ENCODE measurements at regions not wholly inside any gene's neighbourhood (a gene's known extent, or its start where the extent isn't known, plus 50 kb on each side); places are given as distances from the start of the nearest gene placed in this dataset.

DNA sequence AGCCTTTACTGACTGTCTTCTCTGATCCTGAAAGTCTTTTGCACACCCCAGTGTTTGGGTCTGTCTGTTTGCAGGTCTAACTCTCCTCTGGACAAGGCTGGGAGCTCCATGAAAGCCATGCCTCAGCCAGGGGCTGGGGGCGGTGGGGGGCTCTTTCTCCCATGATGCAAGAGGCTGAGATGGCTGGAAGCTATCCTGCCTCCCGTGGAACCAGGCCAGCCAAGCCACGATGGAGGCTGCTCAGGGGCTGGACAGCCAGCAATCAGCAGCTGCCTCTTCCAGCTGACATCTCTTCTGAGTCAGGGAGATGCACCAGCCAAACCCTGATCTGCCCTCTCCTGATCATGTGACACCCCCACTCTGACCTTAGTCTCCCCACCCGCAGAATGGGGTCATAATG lies 154.0 kb downstream of the BARX1 start:
- TF ChIP-seq OSR1 (CRISPR knock-in tag; IDR thresholded peaks at IDR 0.05) (no peak), BACH2 (CRISPR knock-in tag; IDR thresholded peaks at IDR 0.05; ENCODE audit: borderline replicate concordance) (no peak), TOX (CRISPR knock-in tag; IDR thresholded peaks at IDR 0.05; ENCODE audit: borderline replicate concordance) (no peak), RARB (CRISPR knock-in tag; IDR thresholded peaks at IDR 0.05) (no peak)
- TF ChIP-seq, protein P1, sequence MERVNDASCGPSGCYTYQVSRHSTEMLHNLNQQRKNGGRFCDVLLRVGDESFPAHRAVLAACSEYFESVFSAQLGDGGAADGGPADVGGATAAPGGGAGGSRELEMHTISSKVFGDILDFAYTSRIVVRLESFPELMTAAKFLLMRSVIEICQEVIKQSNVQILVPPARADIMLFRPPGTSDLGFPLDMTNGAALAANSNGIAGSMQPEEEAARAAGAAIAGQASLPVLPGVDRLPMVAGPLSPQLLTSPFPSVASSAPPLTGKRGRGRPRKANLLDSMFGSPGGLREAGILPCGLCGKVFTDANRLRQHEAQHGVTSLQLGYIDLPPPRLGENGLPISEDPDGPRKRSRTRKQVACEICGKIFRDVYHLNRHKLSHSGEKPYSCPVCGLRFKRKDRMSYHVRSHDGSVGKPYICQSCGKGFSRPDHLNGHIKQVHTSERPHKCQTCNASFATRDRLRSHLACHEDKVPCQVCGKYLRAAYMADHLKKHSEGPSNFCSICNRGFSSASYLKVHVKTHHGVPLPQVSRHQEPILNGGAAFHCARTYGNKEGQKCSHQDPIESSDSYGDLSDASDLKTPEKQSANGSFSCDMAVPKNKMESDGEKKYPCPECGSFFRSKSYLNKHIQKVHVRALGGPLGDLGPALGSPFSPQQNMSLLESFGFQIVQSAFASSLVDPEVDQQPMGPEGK (CRISPR knock-in tag; IDR thresholded peaks at IDR 0.05; ENCODE audit: borderline replicate concordance), result no peak
- TF ChIP-seq, protein P2, sequence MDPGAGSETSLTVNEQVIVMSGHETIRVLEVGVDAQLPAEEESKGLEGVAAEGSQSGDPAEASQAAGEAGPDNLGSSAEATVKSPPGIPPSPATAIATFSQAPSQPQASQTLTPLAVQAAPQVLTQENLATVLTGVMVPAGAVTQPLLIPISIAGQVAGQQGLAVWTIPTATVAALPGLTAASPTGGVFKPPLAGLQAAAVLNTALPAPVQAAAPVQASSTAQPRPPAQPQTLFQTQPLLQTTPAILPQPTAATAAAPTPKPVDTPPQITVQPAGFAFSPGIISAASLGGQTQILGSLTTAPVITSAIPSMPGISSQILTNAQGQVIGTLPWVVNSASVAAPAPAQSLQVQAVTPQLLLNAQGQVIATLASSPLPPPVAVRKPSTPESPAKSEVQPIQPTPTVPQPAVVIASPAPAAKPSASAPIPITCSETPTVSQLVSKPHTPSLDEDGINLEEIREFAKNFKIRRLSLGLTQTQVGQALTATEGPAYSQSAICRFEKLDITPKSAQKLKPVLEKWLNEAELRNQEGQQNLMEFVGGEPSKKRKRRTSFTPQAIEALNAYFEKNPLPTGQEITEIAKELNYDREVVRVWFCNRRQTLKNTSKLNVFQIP (CRISPR knock-in tag; IDR thresholded peaks at IDR 0.05; ENCODE audit: borderline replicate concordance, low read depth), result no peak
- no peak for ATAC-seq

DNA sequence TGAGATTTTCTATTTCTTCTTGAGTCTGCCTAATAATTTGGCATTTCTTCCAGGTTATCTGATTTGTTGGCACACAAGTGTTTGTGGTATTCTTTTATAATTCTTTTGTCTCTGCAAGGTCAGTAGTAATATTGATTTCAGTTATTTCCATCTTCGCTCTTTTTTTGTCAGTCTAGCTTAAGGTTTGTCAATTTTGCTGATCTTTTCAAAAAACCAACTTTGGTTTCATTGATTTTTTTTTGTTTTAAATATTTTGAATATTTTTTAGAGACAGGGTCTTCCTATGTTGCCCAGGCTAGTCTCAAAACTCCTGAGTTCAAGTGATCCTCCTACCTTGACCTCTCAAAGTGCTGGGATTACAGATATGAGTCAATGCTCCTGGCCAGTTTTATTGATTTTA lies 162.8 kb downstream of the BARX1 start:
- TF ChIP-seq OSR1 (CRISPR knock-in tag; IDR thresholded peaks at IDR 0.05), result no peak
- no peak for TF ChIP-seq BACH2 (CRISPR knock-in tag; IDR thresholded peaks at IDR 0.05; ENCODE audit: borderline replicate concordance)
- no peak for TF ChIP-seq RARB (CRISPR knock-in tag; IDR thresholded peaks at IDR 0.05)
- no peak for TF ChIP-seq ESRRG (CRISPR knock-in tag; IDR thresholded peaks at IDR 0.05)
- TF ChIP-seq PPARA (CRISPR knock-in tag; IDR thresholded peaks at IDR 0.05; ENCODE audit: borderline replicate concordance), result no peak
- TF ChIP-seq TOX (CRISPR knock-in tag; IDR thresholded peaks at IDR 0.05; ENCODE audit: borderline replicate concordance), result no peak
- TF ChIP-seq ZNF70 (CRISPR knock-in tag; IDR thresholded peaks at IDR 0.05), result no peak
- TF ChIP-seq CREB5 (CRISPR knock-in tag; IDR thresholded peaks at IDR 0.05; ENCODE audit: low read depth), result no peak
- no peak for TF ChIP-seq ISL1 (CRISPR knock-in tag; IDR thresholded peaks at IDR 0.05)
- TF ChIP-seq TSHZ2 (CRISPR knock-in tag; IDR thresholded peaks at IDR 0.05), result no peak
- TF ChIP-seq, protein P1 (CRISPR knock-in tag; IDR thresholded peaks at IDR 0.05; ENCODE audit: borderline replicate concordance), result no peak
- no peak for TF ChIP-seq ZFP30 (CRISPR knock-in tag; IDR thresholded peaks at IDR 0.05)
- TF ChIP-seq TCF4 (CRISPR knock-in tag; IDR thresholded peaks at IDR 0.05; ENCODE audit: borderline replicate concordance), result no peak
- TF ChIP-seq ZFP3 (CRISPR knock-in tag; IDR thresholded peaks at IDR 0.05), result no peak
- no peak for TF ChIP-seq ZC3H10 (CRISPR knock-in tag; IDR thresholded peaks at IDR 0.05)
- no peak for TF ChIP-seq CSDC2 (CRISPR knock-in tag; IDR thresholded peaks at IDR 0.05)
- TF ChIP-seq ARNTL (CRISPR knock-in tag; IDR thresholded peaks at IDR 0.05; ENCODE audit: borderline replicate concordance, low read depth), result no peak
- ATAC-seq, result no peak

DNA sequence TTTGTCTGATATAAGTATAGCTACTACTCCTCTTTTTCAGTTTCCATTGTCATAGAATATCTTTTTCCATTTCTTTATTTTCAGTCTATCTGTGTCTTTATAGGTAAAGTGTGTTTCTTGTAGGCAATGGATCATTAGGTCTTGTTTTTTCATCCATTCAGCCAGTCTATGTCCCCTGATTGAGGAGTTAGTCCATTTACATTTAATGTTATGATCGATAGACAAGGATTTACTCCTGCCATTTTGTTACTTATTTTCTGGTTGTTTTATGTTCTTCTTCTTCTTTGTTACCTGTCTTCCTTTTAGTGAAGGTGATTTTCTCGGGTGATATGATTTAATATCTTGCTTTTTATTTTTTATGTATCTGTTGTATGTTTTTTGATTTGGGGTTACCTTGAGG lies 169.0 kb downstream of the BARX1 start:
- ATAC-seq, result no peak
- TF ChIP-seq ZFP30 (CRISPR knock-in tag; IDR thresholded peaks at IDR 0.05), result no peak
- no peak for TF ChIP-seq CSDC2 (CRISPR knock-in tag; IDR thresholded peaks at IDR 0.05)
- TF ChIP-seq TSHZ2 (CRISPR knock-in tag; IDR thresholded peaks at IDR 0.05), result no peak
- TF ChIP-seq, protein P2 (CRISPR knock-in tag; IDR thresholded peaks at IDR 0.05; ENCODE audit: borderline replicate concordance, low read depth), result no peak
- TF ChIP-seq, protein P3, sequence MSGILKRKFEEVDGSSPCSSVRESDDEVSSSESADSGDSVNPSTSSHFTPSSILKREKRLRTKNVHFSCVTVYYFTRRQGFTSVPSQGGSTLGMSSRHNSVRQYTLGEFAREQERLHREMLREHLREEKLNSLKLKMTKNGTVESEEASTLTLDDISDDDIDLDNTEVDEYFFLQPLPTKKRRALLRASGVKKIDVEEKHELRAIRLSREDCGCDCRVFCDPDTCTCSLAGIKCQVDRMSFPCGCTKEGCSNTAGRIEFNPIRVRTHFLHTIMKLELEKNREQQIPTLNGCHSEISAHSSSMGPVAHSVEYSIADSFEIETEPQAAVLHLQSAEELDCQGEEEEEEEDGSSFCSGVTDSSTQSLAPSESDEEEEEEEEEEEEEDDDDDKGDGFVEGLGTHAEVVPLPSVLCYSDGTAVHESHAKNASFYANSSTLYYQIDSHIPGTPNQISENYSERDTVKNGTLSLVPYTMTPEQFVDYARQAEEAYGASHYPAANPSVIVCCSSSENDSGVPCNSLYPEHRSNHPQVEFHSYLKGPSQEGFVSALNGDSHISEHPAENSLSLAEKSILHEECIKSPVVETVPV (CRISPR knock-in tag; IDR thresholded peaks at IDR 0.05), result no peak
- TF ChIP-seq GLIS3 (CRISPR knock-in tag; IDR thresholded peaks at IDR 0.05), result no peak
- no peak for TF ChIP-seq ZNF8 (CRISPR knock-in tag; IDR thresholded peaks at IDR 0.05)
- no peak for TF ChIP-seq SNAI2 (CRISPR knock-in tag; IDR thresholded peaks at IDR 0.05)
